ENCODE measurements at regions not wholly inside any gene's neighbourhood (a gene's known extent, or its start where the extent isn't known, plus 50 kb on each side); places are given as distances from the start of the nearest gene placed in this dataset.
A peak's percentile ranks its signal among the peaks of the same experiment; 100 is the strongest.

DNA sequence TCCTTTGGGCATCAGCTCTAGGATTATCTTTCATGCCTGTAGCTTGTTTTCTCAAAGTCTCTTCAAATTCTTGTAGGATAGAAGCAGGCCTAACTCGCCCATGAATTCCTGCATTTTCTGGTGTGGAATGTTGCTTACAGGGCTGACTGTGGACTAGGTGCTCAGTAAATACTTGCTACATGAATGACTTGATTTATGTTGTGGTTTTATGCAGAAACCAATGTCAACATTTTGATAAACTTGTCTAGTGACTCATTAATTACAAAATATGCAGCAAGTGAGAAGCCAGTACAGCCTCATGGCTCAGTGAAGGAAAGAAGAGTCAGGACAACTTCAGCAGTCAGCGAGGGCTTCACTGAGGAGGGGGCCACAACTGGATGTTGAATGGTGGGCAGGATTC, 110.6 kb upstream of the SIX2 start:
- 97% methylated on average over 2 of the region's 2 CpGs for WGBS (ENCODE audit: insufficient coverage)
- Histone ChIP-seq H3K36me3 (ENCODE audit: control insufficient read depth, insufficient read depth, low read length) (no peaks in the 10 kb centered on the region), H3K27me3 (ENCODE audit: control insufficient read depth, insufficient read depth, low read length) (no peaks in the 10 kb centered on the region), H3K4me1 (ENCODE audit: control insufficient read depth, insufficient read depth, low read length) (no peaks in the 10 kb centered on the region), H3K27ac (ENCODE audit: low read depth, low read length) (no peak overlapping the region), H3K9me3 (ENCODE audit: control insufficient read depth, insufficient read depth, low read length) (no peaks in the 10 kb centered on the region), H3K4me3 (ENCODE audit: low read depth, low read length) (no peak overlapping the region)
- DNase-seq (ENCODE audit: low read depth in 4 of 6, low spot score in 6 of 6): no peak

GRCh38 chr2:45119038-45119437, 109.8 kb upstream of the SIX2 start:
- WGBS (ENCODE audit: insufficient coverage): no CpG with 5 or more reads among the region's 5 CpGs
- Histone ChIP-seq H3K4me1 (ENCODE audit: control insufficient read depth, insufficient read depth, low read length) (no peaks in the 10 kb centered on the region), H3K36me3 (ENCODE audit: control insufficient read depth, insufficient read depth, low read length) (no peaks in the 10 kb centered on the region), H3K27ac (ENCODE audit: low read depth, low read length) (no peak overlapping the region), H3K4me3 (ENCODE audit: low read depth, low read length) (no peak overlapping the region), H3K9me3 (ENCODE audit: control insufficient read depth, insufficient read depth, low read length) (no peaks in the 10 kb centered on the region), H3K27me3 (ENCODE audit: control insufficient read depth, insufficient read depth, low read length) (no peaks in the 10 kb centered on the region)
- DNase-seq (ENCODE audit: low read depth in 4 of 6, low spot score in 6 of 6): no peak

DNA sequence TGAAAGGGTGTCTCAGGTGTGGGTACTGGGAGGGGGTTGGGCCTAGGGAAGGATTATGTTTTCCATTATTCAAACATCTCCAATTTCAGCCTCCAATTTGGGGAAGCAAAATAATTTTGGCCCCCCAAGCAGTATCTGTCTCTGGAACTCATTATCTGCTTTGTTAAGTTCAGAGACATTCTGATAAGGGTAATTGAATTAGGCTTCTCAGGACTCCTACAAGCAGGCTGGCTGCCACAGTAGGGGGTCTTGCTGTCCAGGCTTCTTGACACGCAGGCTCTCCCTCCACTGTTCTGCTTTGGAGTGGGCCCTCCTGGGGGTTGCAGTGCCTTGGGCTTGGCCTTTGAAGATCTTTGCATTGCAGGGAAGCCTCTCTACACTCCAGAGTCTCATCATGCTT, 108.1 kb upstream of the SIX2 start:
- Histone ChIP-seq H3K36me3 (ENCODE audit: control insufficient read depth, insufficient read depth, low read length) (no peaks in the 10 kb centered on the region), H3K4me1 (ENCODE audit: control insufficient read depth, insufficient read depth, low read length) (no peaks in the 10 kb centered on the region), H3K4me3 (ENCODE audit: low read depth, low read length) (no peak overlapping the region), H3K9me3 (ENCODE audit: control insufficient read depth, insufficient read depth, low read length) (no peaks in the 10 kb centered on the region), H3K27me3 (ENCODE audit: control insufficient read depth, insufficient read depth, low read length) (no peaks in the 10 kb centered on the region), H3K27ac (ENCODE audit: low read depth, low read length) (no peak overlapping the region)
- no peak for DNase-seq (ENCODE audit: low read depth in 4 of 6, low spot score in 6 of 6)
- 20% methylated on average over 1 of the region's 1 CpG for WGBS (ENCODE audit: insufficient coverage)

DNA sequence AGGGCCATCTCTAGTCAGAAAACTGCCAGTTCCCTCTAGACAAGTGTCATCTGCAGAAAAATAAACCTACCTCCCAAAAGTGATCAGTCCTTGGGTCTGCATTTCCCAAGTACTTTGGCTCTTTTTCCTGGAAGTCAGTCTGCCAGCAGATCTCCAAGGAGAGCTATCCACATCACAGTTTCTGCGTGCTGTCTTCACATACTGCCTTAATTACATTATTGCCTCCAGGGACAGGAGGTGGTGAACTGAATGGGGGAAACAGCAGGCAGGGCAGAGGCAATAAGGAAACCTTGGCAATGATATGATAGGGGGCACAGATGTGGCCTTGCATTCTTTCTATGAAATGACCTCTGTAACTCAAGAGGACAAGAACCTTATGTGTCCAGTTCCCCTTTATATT, 105.9 kb upstream of the SIX2 start:
- Histone ChIP-seq H3K27me3 (ENCODE audit: control insufficient read depth, insufficient read depth, low read length) (no peaks in the 10 kb centered on the region), H3K9me3 (ENCODE audit: control insufficient read depth, insufficient read depth, low read length) (no peaks in the 10 kb centered on the region), H3K4me1 (ENCODE audit: control insufficient read depth, insufficient read depth, low read length) (no peaks in the 10 kb centered on the region), H3K27ac (ENCODE audit: low read depth, low read length) (no peak overlapping the region), H3K36me3 (ENCODE audit: control insufficient read depth, insufficient read depth, low read length) (no peaks in the 10 kb centered on the region), H3K4me3 (ENCODE audit: low read depth, low read length) (no peak overlapping the region)
- DNase-seq (ENCODE audit: low read depth in 4 of 6, low spot score in 6 of 6): no peak
- no CpG with 5 or more reads among the region's 1 CpG for WGBS (ENCODE audit: insufficient coverage)

DNA sequence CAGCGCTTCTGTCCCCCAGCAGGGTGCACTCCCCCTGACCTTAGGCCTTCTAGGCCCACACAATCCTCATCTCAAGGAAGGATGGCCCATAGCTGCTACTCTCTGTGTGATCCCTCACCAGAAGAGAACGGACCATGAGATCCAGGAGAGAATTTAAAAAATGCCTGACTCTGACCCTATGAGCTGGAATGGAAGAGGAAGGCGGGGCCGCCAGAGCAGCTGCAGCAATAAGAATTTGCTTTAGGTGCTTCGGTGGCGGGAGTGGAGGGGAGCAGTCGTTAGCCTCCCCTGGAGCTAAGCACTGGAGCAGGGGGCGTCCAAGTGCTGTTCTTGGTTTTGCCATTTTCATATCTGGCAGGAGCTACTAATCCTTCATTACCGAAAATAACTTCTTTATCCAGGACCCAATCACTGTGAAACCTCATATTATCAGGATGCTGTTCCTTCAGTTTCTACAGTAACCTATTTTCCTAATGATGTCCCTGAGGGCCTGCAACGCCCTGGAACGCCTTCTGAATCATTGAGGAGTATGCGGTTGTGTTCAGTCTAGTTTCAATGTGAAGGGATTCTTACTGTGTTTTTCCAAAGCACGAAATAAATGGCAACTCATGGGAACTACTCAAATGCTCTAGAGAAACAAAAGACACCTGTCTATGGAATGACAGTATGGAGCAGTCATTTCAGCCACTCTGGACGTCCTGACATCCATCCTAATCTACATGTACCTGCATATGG, 105.1 kb upstream of the SIX2 start:
- H3K4me1 ChIP-seq (ENCODE audit: control insufficient read depth, insufficient read depth, low read length): no peaks in the 10 kb centered on the region

DNA sequence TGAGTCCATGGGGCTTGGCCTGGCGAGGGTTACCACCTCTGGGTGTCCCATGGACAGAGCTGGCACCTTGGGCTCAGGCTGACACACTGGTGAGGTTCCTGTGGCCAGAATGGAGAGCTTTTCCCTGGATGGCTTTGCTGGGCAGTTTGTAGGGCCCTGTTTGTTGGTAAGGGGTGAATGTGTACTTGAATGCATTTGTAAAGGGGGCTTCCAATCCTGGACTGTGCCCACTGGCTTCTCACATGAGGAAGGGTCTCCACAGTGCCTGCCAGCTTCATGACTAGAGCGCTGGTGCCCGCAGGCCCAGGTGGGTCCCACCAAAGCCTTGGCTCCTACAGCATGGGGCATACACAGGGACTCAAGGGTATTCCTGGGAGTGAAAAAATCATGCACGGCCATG, 103.5 kb upstream of the SIX2 start:
- Histone ChIP-seq H3K27me3 (ENCODE audit: control insufficient read depth, insufficient read depth, low read length) (no peaks in the 10 kb centered on the region), H3K36me3 (ENCODE audit: control insufficient read depth, insufficient read depth, low read length) (no peaks in the 10 kb centered on the region), H3K4me1 (ENCODE audit: control insufficient read depth, insufficient read depth, low read length) (no peaks in the 10 kb centered on the region), H3K9me3 (ENCODE audit: control insufficient read depth, insufficient read depth, low read length) (no peaks in the 10 kb centered on the region), H3K27ac (ENCODE audit: low read depth, low read length) (no peak overlapping the region), H3K4me3 (ENCODE audit: low read depth, low read length) (no peak overlapping the region)
- no peak for DNase-seq (ENCODE audit: low read depth in 4 of 6, low spot score in 6 of 6)
- WGBS (ENCODE audit: insufficient coverage): 100% methylated on average over 3 of the region's 4 CpGs

More for the DNA sequence above, 105.1 kb upstream of the SIX2 start:
- no peak for DNase-seq (ENCODE audit: low read depth in 4 of 6, low spot score in 6 of 6)
- no peaks in the 10 kb centered on the region for H3K27me3 ChIP-seq (ENCODE audit: control insufficient read depth, insufficient read depth, low read length)
- no peaks in the 10 kb centered on the region for H3K36me3 ChIP-seq (ENCODE audit: control insufficient read depth, insufficient read depth, low read length)
- H3K9me3 ChIP-seq (ENCODE audit: control insufficient read depth, insufficient read depth, low read length): no peaks in the 10 kb centered on the region
- 82% methylated on average over 9 of the region's 14 CpGs for WGBS (ENCODE audit: insufficient coverage)
- no peak overlapping the region for H3K4me3 ChIP-seq (ENCODE audit: low read depth, low read length)
- no peak overlapping the region for H3K27ac ChIP-seq (ENCODE audit: low read depth, low read length)

GRCh38 chr2:45105050-45105582, 95.9 kb upstream of the SIX2 start:
- WGBS (ENCODE audit: insufficient coverage): no CpG with 5 or more reads among the region's 1 CpG
- H3K9me3 ChIP-seq (ENCODE audit: control insufficient read depth, insufficient read depth, low read length): peaks cover 1% of the 10 kb centered on the region
- H3K27ac ChIP-seq (ENCODE audit: low read depth, low read length): no peak overlapping the region
- no peak overlapping the region for H3K4me3 ChIP-seq (ENCODE audit: low read depth, low read length)
- no peak for DNase-seq (ENCODE audit: low read depth in 4 of 6, low spot score in 6 of 6)
- H3K27me3 ChIP-seq (ENCODE audit: control insufficient read depth, insufficient read depth, low read length): no peaks in the 10 kb centered on the region
- H3K36me3 ChIP-seq (ENCODE audit: control insufficient read depth, insufficient read depth, low read length): no peaks in the 10 kb centered on the region
- no peaks in the 10 kb centered on the region for H3K4me1 ChIP-seq (ENCODE audit: control insufficient read depth, insufficient read depth, low read length)

DNA sequence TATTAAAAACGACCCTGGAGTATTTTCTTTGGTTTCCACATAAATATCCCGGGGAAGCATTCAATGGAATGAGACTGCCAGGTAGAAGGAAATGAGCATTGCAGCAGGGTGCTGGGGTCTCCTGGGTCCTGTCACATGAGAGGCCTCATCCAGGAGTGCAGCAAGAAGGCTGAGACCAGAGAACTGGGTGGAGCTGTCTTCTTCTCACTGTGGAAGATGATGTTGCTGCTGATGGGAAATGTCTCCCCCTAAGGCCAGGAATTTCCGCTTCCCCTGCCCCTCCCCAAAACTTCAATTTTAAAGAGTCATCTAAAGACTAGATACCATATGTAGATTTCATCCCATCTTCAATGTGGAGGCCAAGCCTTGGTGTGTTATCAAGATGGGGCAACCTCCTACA, 95.2 kb upstream of the SIX2 start:
- Histone ChIP-seq H3K9me3 (ENCODE audit: control insufficient read depth, insufficient read depth, low read length) (peaks cover 1% of the 10 kb centered on the region), H3K4me3 (ENCODE audit: low read depth, low read length) (no peak overlapping the region), H3K27me3 (ENCODE audit: control insufficient read depth, insufficient read depth, low read length) (no peaks in the 10 kb centered on the region), H3K4me1 (ENCODE audit: control insufficient read depth, insufficient read depth, low read length) (no peaks in the 10 kb centered on the region), H3K27ac (ENCODE audit: low read depth, low read length) (no peak overlapping the region), H3K36me3 (ENCODE audit: control insufficient read depth, insufficient read depth, low read length) (no peaks in the 10 kb centered on the region)
- DNase-seq (ENCODE audit: low read depth in 4 of 6, low spot score in 6 of 6): no peak
- 75% methylated on average over 2 of the region's 3 CpGs for WGBS (ENCODE audit: insufficient coverage)

DNA sequence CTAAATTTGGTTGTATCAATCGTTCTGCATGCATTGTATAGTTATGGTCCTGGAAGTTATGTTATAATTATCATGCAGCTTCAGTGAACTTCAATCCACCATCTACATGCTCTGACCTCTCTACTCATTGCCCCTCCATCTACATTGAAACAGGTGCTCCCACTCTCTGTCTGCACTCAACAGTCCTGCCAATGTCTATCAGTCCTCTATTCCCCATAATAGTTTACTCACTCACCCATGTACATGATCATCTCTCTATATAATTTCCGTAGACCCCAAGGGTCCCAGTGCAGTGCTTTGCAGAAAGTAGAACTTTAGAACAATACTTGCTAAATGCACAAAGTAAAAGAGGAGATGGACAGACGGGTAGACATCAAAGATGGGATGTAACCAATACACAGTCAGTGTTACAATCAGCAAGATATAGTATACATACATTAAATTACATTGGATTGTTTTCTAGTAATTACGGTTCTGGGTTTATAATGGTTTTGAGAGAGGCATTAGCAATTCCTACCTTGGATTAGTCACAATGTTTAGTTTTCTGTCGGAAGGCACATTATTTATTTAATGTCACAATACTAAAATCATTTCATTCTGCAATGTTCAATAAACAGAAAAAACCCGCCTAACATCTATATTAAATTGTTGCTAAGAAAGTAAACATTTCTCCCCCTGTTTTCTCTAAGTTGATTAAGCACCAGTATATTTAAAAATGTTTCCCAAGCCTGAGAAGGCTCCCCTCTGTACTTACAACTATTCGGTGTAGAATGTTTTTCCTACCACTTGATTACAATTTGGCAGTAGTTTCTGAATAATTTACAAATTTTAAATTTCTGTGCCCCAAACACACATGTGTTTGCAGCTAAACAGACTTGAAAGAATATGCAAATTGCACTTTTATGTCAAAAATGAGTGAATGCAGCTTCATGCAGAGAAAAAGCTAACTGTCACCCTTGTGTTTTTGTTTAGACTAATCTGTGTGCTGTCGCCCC, 94.4 kb upstream of the SIX2 start:
- Histone ChIP-seq H3K4me1 (ENCODE audit: control insufficient read depth, insufficient read depth, low read length) (no peaks in the 10 kb centered on the region), H3K36me3 (ENCODE audit: control insufficient read depth, insufficient read depth, low read length) (no peaks in the 10 kb centered on the region), H3K27ac (ENCODE audit: low read depth, low read length) (no peak overlapping the region), H3K9me3 (ENCODE audit: control insufficient read depth, insufficient read depth, low read length) (peaks cover 1% of the 10 kb centered on the region), H3K4me3 (ENCODE audit: low read depth, low read length) (no peak overlapping the region), H3K27me3 (ENCODE audit: control insufficient read depth, insufficient read depth, low read length) (no peaks in the 10 kb centered on the region)
- DNase-seq (ENCODE audit: low read depth in 4 of 6, low spot score in 6 of 6): peak in 1 of 6 donors; percentile 63
- WGBS (ENCODE audit: insufficient coverage): no CpG with 5 or more reads among the region's 8 CpGs
